ENCODE measurements at regions not wholly inside any gene's neighbourhood (a gene's known extent, or its start where the extent isn't known, plus 50 kb on each side); places are given as distances from the start of the nearest gene placed in this dataset.

DNA sequence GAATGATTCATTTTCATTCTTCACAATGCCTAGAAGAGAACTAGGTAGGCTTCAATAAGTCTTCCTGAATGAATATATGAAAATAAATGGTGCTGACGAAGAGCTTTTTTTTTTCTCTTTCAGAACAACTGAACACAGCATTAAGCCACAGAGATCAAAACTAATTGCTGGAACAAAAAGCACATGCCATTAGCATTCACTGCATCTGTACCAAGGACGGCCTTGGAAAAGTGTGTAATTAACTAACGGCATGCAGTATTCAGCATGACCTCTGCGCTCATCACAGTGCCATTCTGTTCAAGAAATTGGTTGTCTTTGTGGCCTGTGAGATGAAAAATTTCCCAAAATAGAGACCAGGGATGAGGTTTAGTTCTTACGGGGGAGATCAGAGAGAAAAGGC, 99.3 kb downstream of the NUDT12 start:
- DNase-seq = no peak

DNA sequence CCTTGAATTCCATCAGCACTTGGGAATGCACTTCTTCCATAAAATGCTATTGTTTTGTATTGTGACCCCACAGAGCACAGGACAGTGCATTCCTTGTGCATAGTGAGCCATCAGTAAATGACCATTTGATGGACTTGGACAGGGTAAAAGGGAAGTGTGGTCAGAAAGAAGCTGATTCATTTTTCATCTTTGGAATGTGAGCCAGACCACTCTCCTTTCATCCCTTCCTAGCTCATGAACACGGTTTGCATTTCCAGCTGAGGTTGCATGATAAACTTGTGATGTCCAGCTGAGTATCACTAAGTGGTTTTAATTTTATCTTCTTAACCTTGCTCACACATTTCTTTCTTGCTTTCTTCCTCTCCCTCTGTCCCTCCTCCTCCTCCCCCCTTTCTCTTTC, 101.3 kb downstream of the NUDT12 start:
- DNase-seq = no peak

DNA sequence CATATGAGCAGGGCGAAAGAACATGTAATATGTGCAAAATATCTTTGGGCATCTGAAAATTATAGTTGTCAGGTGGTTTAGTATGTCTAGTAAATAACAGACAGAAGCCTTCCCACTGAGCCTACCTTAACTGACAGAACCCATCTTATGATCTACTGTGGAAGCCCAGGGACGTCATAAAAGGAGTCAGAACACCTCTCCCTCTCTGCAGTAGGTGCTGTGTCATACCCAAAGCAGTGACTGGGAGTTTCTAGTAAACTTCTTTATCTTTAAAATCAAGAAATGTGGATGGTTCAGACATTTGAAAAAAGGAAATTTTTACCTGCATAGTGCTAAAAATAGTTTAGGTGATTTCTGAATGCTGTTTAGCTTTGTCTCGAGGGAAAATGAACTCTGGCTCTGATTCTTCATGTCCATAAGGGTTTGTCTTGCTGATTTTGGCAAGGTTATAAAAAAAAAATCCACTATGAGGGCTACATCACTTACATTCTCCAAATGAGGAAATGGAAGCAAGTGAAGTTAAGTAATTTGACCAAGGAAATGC, 104.0 kb downstream of the NUDT12 start:
- DNase-seq = no peak

DNA sequence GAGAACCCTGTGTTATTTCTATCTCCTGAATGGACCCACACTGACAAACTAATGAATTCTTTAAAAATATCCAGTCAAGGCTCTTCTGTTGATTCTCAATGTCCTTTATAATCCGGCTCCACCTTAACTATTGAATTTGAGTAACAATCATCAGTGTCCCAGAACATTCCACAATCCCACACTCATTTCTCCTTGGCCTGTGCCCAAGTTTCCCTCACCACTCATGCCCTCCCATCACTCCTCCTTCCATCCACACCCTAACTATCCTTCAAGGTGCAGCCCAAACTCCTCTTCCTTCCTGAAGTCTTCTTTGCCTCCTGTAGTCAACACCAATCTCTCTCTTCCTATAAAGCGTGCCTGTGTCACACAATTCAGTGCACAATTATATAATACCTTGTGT, 106.1 kb downstream of the NUDT12 start:
- no peak for DNase-seq

DNA sequence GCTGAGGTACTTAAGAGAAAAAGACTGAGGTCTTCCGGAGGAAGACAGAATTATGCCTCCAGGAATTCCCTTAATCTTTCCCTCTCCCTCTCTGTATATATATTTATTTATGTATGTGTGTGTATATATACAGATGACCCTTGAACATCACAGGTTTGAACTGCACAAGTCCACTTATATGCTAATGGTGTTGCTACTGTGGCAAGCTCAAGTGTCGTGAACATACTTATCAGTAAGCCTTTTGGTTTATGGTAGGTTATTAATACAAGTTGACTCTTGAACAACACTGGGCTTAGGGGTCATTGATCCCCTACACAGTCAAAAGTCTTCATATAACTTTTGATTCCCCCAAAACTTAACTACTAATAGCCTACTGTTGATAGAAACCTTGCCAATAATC, 106.8 kb downstream of the NUDT12 start:
- no peak for DNase-seq

DNA sequence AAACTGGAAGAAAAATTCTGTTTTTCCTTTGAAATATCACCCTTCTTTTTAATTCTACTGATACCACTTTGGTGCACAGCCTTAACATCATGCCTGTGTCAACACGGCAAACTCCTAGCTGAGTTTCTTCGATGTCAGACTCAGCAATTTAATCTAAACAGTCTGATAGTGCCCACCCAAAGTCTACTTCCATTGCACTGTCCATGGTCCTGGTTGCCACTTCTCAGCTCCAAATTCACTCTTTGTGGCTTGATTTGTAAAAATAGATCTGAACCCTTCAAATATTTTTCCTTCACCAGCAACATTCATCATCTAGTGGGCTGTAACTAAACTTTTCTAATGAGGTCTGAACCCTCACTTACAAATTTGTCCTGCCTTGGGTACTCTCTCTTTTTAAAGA, 107.8 kb downstream of the NUDT12 start:
- no peak for DNase-seq

- DNase-seq = no peak
These were observed 109.9 kb downstream of the NUDT12 start for GRCh38 chr5:103452666-103453065.

DNA sequence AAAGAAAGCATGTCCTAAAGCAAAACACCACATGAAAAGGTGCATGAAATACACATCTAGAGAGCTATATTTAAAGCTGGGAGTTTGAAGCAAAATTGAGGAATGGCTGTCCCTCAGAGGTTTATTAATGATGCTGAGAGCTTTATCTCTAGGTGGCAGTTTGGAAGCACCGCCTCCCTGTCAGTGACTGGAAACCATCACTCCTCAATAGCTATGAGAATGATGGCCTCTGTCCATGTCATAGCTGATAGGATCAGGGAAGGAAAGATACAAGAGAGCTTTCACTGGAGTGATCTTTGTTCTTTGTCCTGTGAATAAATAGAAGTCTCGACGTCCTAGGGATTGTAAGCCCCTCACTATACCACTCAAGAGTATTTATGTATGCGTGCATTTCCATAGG, 110.5 kb downstream of the NUDT12 start:
- no peak for DNase-seq

GRCh38 chr5:103451261-103451660, 111.3 kb downstream of the NUDT12 start:
- no peak for DNase-seq

- DNase-seq = no peak
These were observed 112.1 kb downstream of the NUDT12 start for GRCh38 chr5:103450333-103451061.

DNA sequence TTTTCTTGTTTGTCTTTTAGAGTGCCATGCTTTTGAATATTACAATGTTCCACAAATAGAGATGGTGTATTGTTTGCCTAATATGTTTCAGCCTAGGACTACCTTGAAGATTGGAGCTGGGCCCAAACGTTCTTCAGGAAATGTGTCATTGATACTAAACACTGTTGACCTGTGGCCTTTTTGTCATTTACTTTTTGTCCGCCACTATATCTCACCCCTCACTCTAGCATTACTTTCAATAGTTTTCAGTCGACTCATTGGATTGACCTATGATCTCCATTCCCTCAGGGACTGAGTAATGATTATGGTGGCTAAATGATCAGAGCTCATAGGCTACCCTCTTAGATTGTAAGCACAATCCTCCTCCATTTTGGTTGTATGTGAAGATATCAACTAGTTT, 115.8 kb downstream of the NUDT12 start:
- DNase-seq = no peak

GRCh38 chr5:103445426-103446035, 117.1 kb downstream of the NUDT12 start:
- DNase-seq = no peak

DNA sequence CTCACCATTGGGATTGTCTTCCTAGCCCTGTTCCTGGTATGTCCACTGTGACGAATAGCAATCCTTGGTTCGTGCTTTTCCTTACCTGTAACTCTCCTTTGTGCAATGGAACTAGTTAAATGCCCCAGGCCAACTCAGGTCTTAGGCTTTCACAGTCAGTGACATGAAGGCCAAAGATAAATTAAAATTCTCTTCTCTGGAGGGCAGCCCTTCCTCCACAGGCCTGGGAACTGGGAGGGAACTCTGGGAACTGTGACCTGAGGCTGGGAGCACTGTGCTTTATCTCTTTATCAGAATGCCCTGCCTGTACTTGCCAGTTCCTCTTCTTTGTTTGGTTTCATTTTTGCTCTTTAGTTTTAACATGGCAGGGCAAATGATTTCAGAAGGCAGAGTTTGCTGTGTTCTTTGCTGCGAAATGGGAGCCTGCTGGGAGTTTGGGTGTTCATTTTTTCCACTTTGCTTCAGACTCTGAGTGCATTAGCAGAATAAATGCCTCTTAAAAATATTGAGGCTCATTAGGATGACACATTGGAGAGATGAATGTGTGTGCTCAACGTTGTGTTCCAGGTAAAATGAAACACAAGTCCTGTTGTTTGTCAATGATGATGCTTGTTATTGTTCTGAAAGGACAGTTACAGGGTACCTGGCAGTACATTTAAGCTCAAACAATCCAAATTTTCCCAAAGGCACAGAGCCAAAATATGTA, 118.1 kb downstream of the NUDT12 start:
- no peak for DNase-seq

DNA sequence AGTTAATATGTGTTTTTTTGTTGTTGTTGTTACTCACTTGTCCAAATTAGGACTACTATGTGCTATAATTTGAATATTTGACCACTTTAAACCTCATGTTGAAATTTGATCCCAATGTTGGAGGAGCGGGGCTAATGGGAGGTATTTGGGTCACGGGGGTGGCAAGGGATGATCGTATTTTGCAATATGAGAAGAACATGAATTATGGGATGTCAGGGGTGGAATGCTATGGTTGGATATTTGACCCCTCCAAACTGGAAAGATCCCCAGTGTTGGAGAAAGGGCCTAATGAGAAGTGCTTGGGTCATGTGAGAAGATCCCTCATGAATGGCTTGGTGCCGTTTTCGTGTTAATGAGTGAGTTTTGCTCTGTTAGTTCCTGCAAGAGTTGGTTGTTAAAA, 119.8 kb downstream of the NUDT12 start:
- no peak for DNase-seq

DNA sequence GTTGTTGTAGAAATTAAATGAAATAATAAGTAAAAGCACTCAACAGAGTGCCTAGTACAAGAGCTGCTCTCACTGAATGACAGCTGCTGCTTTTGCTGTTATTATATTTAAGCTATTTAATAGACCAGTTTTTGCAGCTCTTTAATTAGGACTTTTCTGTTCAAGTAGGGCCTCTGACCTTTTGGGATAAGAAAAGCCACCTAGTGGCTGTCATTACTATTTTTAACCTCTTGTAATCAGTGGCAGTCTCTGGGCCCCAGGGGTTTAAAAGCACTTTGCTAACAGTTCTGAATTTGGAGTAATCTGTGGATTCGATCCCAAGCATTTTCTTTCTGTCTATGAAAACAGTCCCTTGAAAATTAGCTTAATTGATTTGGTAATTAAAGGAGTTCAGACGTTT, 121.1 kb downstream of the NUDT12 start:
- DNase-seq = no peak

- DNase-seq = no peak
These were observed 123.6 kb downstream of the NUDT12 start for GRCh38 chr5:103439007-103439406.

GRCh38 chr5:103436656-103437055, 125.9 kb downstream of the NUDT12 start:
- peak in 1 of 51 donors; percentile 9 for DNase-seq

GRCh38 chr5:103436112-103436511, 126.5 kb downstream of the NUDT12 start:
- DNase-seq = no peak

- no peak for DNase-seq
These were observed 127.3 kb downstream of the NUDT12 start for GRCh38 chr5:103435136-103435889.

GRCh38 chr5:103434057-103434456, 128.5 kb downstream of the NUDT12 start:
- no peak for DNase-seq

- DNase-seq = no peak
These were observed 129.4 kb downstream of the NUDT12 start for GRCh38 chr5:103433211-103433610.

DNA sequence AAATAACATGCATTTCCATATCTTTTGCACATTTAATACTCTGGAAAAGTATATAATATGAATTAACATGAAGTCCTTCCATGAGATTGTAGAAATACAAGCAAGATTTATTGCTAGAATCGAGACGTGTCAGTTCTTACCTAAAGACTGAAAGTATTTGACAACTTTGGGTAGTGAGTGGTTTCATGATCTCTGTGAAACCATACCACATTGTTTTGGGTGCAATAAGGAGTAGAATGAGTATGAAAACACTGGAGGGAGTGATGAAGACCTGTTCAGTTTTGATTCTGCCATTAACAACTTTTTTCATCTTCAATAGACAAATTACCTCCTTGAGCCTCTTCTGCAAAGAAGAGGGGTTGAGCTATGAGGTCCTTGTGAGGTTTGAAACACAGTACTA, 133.7 kb downstream of the NUDT12 start:
- no peak for DNase-seq

Measured in hypothalamus (tissue), 51 donors.